ENCODE measurements at regions not wholly inside any gene's neighbourhood (a gene's known extent, or its start where the extent isn't known, plus 50 kb on each side); places are given as distances from the start of the nearest gene placed in this dataset.

GRCh38 chr2:106649306-106649705 lies 162.1 kb downstream of the CD8B2 start:
- no peak for TF ChIP-seq CTCF (conservative IDR thresholded peaks at IDR 0.05; ENCODE audit: low read length)
- TF ChIP-seq EZH2phosphoT487 (IDR thresholded peaks at IDR 0.05; ENCODE audit: borderline replicate concordance, low read depth, low read length) = no peak

Data from OCI-LY7 (cell line).